Activated naive CD8-positive, alpha-beta T cell treated with anti-CD3 and anti-CD28 coated beads, Interleukin-2, amount 10 ng/mL, durations not matched to agents 7 days and 5 days (primary cell): ENCODE measurements at regions not wholly inside any gene's neighbourhood (a gene's known extent, or its start where the extent isn't known, plus 50 kb on each side); places are given as distances from the start of the nearest gene placed in this dataset.

Experiments used
- ATAC-seq: fragments of 150-1000 bp; cut with Tn5 transposase; one replicate; pipeline ENCODE4 v1.10.0; 2021; ENCODE audit warnings: low read depth, moderate library complexity
- POLR2A ChIA-PET: fragments of 350-600 bp; sonication (Branson Sonifier 250); formaldehyde crosslinking; loops from one replicate; lab custom pipeline; 2021; ENCODE audit warnings: antibody characterized with exemption; lab: Charles Lee
- DNase-seq: peaks from one replicate; pipeline ENCODE4 v3.0.0; 2021
- H3K27ac Mint-ChIP-seq: one replicate; pipeline ENCODE4 v1.8.0; 2022; ENCODE audit warnings: mild to moderate bottlenecking, mixed read lengths
- H3K27me3 Mint-ChIP-seq: one replicate; pipeline ENCODE4 v1.8.0; 2022; ENCODE audit warnings: mild to moderate bottlenecking, moderate library complexity, mixed read lengths
- H3K36me3 Mint-ChIP-seq: one replicate; pipeline ENCODE4 v1.8.0; 2021; ENCODE audit warnings: mild to moderate bottlenecking, mixed read lengths
- H3K4me1 Mint-ChIP-seq: one replicate; pipeline ENCODE4 v1.8.0; 2021; ENCODE audit warnings: mixed read lengths
- H3K4me3 Mint-ChIP-seq: one replicate; pipeline ENCODE4 v1.8.0; 2022; ENCODE audit warnings: mild to moderate bottlenecking, moderate library complexity, mixed read lengths
- H3K9me3 Mint-ChIP-seq: one replicate; pipeline ENCODE4 v1.8.0; 2021; ENCODE audit warnings: mixed read lengths

- Mint-ChIP-seq H3K27me3 (no peaks in the 10 kb centered on the region), H3K4me1 (no peaks in the 10 kb centered on the region), H3K9me3 (peaks cover 5% of the 10 kb centered on the region), H3K4me3 (no peak overlapping the region), H3K36me3 (no peaks in the 10 kb centered on the region), H3K27ac (no peak overlapping the region)
- ATAC-seq (no peak), DNase-seq (no peak)
- POLR2A ChIA-PET: no interaction called here
Observed at GRCh38 chr16:6148361-6148760, 1050.8 kb upstream of the EEF2KMT start.

DNA sequence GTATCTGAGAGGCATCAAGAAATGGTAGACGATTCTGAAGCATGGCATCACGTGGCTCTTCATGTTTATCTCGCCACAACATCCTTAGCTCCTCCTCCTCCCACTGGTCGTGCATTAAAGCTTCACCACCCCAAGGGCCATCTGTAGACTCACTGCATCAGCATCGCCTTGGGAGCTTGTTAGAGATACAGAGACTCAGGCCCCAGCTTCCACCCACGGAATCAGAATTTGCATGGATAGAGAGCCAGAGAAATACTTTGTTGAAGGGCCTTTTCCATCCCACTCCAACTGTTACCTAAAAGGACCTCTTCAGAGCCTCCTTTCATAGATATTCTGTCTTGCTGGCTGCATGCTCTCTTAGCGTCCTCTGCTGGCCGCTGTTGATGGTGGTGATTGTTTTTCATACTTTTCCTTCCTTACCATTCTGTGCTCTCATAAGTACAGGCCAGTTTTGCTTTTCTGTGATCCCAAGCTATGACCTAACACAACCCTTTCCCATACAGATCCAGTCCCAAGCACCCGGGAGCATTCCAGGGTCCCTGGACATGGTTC lies 1049.4 kb upstream of the EEF2KMT start:
- DNase-seq: no peak
- Mint-ChIP-seq H3K27ac (no peak overlapping the region), H3K27me3 (no peaks in the 10 kb centered on the region), H3K4me1 (no peaks in the 10 kb centered on the region), H3K9me3 (peaks cover 5% of the 10 kb centered on the region), H3K36me3 (no peaks in the 10 kb centered on the region), H3K4me3 (no peak overlapping the region)
- POLR2A ChIA-PET: no interaction called here
- no peak for ATAC-seq

DNA sequence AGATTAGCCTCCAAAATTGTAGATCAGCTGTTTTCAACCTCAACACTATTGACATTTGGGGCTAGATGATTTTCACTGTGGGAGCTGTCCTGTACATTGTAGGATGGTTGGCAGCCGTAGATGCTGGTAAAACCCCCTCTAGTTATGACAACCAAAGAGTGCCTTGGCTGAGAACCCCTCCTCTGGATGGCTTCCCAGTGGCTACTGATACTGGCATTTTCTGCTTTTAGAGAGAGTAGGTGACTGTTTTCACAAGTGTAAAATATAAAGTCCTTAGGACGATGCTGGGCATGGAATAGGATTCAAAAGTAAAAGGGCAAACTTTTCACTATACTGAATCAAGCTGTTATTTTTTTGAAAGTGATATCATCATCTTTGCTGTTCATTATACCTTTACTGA lies 1048.8 kb upstream of the EEF2KMT start:
- H3K9me3 Mint-ChIP-seq: peaks cover 5% of the 10 kb centered on the region
- no peak overlapping the region for H3K27ac Mint-ChIP-seq
- no peaks in the 10 kb centered on the region for H3K27me3 Mint-ChIP-seq
- DNase-seq (no peak), ATAC-seq (no peak)
- no peaks in the 10 kb centered on the region for H3K4me1 Mint-ChIP-seq
- no peak overlapping the region for H3K4me3 Mint-ChIP-seq
- no peaks in the 10 kb centered on the region for H3K36me3 Mint-ChIP-seq
- POLR2A ChIA-PET: no interaction called here

DNA sequence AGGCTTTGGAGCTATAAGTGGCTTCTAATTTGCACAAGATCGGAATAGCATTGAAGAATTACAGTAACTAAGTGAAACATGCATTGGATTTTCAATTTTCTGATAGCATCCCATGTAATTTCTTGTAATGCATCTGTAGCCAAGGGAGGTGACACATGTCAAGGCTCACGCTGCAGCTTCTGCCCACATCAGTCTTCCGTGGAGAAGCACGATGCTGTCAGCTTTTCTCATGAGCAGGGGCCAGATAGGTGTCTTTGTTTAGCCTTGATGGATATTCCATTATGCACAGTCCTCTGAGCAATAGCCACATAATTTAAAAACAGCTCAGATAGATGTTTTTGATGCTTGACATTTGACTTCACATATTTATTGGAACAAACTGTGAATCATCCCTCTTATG lies 1046.9 kb upstream of the EEF2KMT start:
- Mint-ChIP-seq H3K27ac (no peak overlapping the region), H3K27me3 (no peaks in the 10 kb centered on the region), H3K4me3 (no peak overlapping the region), H3K4me1 (no peaks in the 10 kb centered on the region), H3K36me3 (no peaks in the 10 kb centered on the region), H3K9me3 (peaks cover 7% of the 10 kb centered on the region)
- DNase-seq: no peak
- ATAC-seq: no peak
- POLR2A ChIA-PET: no interaction called here

GRCh38 chr16:6143020-6143419 lies 1045.4 kb upstream of the EEF2KMT start:
- Mint-ChIP-seq H3K27ac (no peak overlapping the region), H3K4me1 (no peaks in the 10 kb centered on the region), H3K9me3 (peaks cover 8% of the 10 kb centered on the region), H3K27me3 (no peaks in the 10 kb centered on the region), H3K4me3 (no peak overlapping the region), H3K36me3 (no peaks in the 10 kb centered on the region)
- DNase-seq (no peak), ATAC-seq (no peak)
- POLR2A ChIA-PET: no interaction called here

GRCh38 chr16:6133009-6133557 lies 1035.5 kb upstream of the EEF2KMT start:
- ATAC-seq (no peak), DNase-seq (no peak)
- Mint-ChIP-seq H3K27me3 (no peaks in the 10 kb centered on the region), H3K27ac (no peak overlapping the region), H3K9me3 (peaks cover 10% of the 10 kb centered on the region), H3K36me3 (no peaks in the 10 kb centered on the region), H3K4me1 (no peaks in the 10 kb centered on the region), H3K4me3 (no peak overlapping the region)
- POLR2A ChIA-PET: no interaction called here

GRCh38 chr16:6132121-6132520 lies 1034.5 kb upstream of the EEF2KMT start:
- POLR2A ChIA-PET: no interaction called here
- no peak overlapping the region for H3K4me3 Mint-ChIP-seq

DNA sequence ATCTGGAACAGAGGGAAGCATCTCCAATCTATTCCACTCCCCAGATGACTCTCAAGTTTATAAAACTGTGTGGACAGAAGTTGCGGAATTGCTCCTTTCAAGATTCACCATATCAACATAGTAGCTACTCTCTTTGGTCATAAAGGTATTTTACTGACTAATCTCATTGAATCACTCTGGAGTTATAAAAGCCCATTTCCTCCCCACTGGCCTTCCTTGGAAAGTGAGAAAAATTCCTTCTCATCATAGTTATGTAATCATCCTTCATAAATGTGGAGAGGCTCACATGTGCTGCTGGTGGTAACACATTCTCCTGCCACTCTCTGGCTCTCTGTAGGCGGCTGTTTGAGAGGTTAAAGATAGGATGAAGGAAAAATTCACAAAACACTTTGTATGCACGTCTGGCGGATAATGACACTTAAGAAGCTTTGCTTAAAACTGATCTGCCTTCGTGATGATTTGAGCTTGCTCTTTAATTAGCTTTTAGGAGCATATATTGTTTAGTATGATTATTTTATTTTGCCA lies 1034.0 kb upstream of the EEF2KMT start:
- H3K9me3 Mint-ChIP-seq: peaks cover 13% of the 10 kb centered on the region
- no peak overlapping the region for H3K4me3 Mint-ChIP-seq
- no peaks in the 10 kb centered on the region for H3K4me1 Mint-ChIP-seq
- ATAC-seq: no peak
- DNase-seq: no peak
- no peaks in the 10 kb centered on the region for H3K36me3 Mint-ChIP-seq
- no peaks in the 10 kb centered on the region for H3K27me3 Mint-ChIP-seq
- H3K27ac Mint-ChIP-seq: no peak overlapping the region
- POLR2A ChIA-PET: no interaction called here

More at GRCh38 chr16:6132121-6132520, 1034.5 kb upstream of the EEF2KMT start:
- DNase-seq (no peak), ATAC-seq (no peak)
- Mint-ChIP-seq H3K9me3 (peaks cover 10% of the 10 kb centered on the region), H3K27me3 (no peaks in the 10 kb centered on the region), H3K4me1 (no peaks in the 10 kb centered on the region), H3K27ac (no peak overlapping the region), H3K36me3 (no peaks in the 10 kb centered on the region)

DNA sequence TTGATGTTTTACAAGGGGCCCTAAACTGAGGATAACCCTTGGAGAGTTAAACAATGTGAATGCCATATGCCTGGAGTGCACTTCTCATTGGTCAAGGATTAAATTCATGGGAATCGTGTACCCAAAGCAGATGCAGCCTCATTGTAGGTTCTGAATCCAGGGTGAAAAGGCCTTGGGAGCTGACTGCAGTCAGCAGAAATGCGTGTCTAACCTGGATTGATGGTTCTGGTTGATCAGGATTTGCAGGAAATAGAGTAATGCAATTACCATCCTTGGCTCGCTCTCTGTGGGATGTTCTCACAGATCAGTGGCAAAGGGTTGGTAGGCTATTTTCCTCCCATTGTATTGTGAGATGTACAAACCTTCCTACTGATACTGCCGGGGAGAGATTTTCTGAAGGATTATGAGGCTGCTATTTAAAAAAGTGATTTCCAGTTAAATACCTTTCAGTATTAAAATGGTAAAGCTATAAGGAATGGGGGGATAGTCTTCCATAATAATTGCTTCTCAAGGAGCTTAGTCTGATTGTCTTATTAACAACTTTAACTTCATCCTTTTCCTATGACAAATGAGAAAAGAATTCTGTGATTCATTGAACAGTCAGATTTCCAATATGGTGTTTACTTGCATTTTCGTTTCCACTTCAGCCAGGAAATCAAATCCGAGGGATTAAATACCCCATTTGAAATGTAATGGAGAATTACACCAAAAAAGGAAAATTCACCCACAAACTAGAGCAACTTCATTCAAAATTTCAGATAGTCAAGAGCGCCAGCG lies 1028.1 kb upstream of the EEF2KMT start:
- Mint-ChIP-seq H3K27me3 (no peaks in the 10 kb centered on the region), H3K9me3 (peaks cover 10% of the 10 kb centered on the region), H3K27ac (no peak overlapping the region), H3K4me1 (no peaks in the 10 kb centered on the region), H3K36me3 (no peaks in the 10 kb centered on the region), H3K4me3 (no peak overlapping the region)
- POLR2A ChIA-PET: no interaction called here
- DNase-seq (no peak), ATAC-seq (no peak)

DNA sequence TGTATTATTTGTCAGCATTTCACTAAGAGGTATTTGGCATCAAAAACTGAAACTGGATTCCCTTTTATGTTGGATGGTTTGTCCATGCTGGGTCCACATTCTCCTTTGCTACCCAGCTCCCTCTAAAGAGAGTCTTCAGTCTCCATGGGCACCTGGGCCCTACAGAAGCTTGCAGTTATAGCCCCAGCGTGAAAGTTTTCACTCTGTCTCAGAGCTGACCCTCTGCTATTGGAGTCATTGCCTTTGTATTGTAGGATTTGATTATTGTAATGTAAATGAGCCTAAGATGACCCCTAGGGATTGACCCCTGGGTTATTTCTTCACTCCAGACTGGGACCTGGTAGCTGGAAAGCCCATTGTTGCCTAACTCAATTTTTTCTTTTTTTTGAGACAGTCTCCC lies 1026.5 kb upstream of the EEF2KMT start:
- Mint-ChIP-seq H3K4me3 (no peak overlapping the region), H3K27me3 (no peaks in the 10 kb centered on the region), H3K27ac (no peak overlapping the region), H3K4me1 (no peaks in the 10 kb centered on the region), H3K36me3 (no peaks in the 10 kb centered on the region), H3K9me3 (peaks cover 6% of the 10 kb centered on the region)
- DNase-seq (no peak), ATAC-seq (no peak)
- POLR2A ChIA-PET: no interaction called here

- POLR2A ChIA-PET: no interaction called here
- DNase-seq (no peak), ATAC-seq (no peak)
- no peaks in the 10 kb centered on the region for H3K27me3 Mint-ChIP-seq
- no peaks in the 10 kb centered on the region for H3K36me3 Mint-ChIP-seq
- peaks cover 6% of the 10 kb centered on the region for H3K9me3 Mint-ChIP-seq
- no peak overlapping the region for H3K27ac Mint-ChIP-seq
- H3K4me1 Mint-ChIP-seq: no peaks in the 10 kb centered on the region
- H3K4me3 Mint-ChIP-seq: no peak overlapping the region
Observed at GRCh38 chr16:6122401-6122800, 1024.8 kb upstream of the EEF2KMT start.

- Mint-ChIP-seq H3K27me3 (no peaks in the 10 kb centered on the region), H3K9me3 (peaks cover 5% of the 10 kb centered on the region), H3K36me3 (no peaks in the 10 kb centered on the region), H3K4me3 (no peak overlapping the region), H3K4me1 (no peaks in the 10 kb centered on the region), H3K27ac (no peak overlapping the region)
- POLR2A ChIA-PET: no interaction called here
- DNase-seq: no peak
- ATAC-seq: no peak
Observed at GRCh38 chr16:6114691-6115090, 1017.1 kb upstream of the EEF2KMT start.

GRCh38 chr16:6113749-6114148 lies 1016.2 kb upstream of the EEF2KMT start:
- no peak for DNase-seq
- ATAC-seq: no peak
- Mint-ChIP-seq H3K27ac (no peak overlapping the region), H3K4me3 (no peak overlapping the region), H3K36me3 (no peaks in the 10 kb centered on the region), H3K4me1 (no peaks in the 10 kb centered on the region), H3K27me3 (no peaks in the 10 kb centered on the region), H3K9me3 (peaks cover 5% of the 10 kb centered on the region)
- POLR2A ChIA-PET: no interaction called here

- ATAC-seq (no peak), DNase-seq (no peak)
- POLR2A ChIA-PET: no interaction called here
- no peak overlapping the region for H3K4me3 Mint-ChIP-seq
- H3K27me3 Mint-ChIP-seq: no peaks in the 10 kb centered on the region
- peaks cover 6% of the 10 kb centered on the region for H3K9me3 Mint-ChIP-seq
- H3K4me1 Mint-ChIP-seq: no peaks in the 10 kb centered on the region
- no peaks in the 10 kb centered on the region for H3K36me3 Mint-ChIP-seq
- H3K27ac Mint-ChIP-seq: no peak overlapping the region
Observed at GRCh38 chr16:6112700-6113099, 1015.1 kb upstream of the EEF2KMT start.
